ENCODE measurements at regions not wholly inside any gene's neighbourhood (a gene's known extent, or its start where the extent isn't known, plus 50 kb on each side); places are given as distances from the start of the nearest gene placed in this dataset.

DNA sequence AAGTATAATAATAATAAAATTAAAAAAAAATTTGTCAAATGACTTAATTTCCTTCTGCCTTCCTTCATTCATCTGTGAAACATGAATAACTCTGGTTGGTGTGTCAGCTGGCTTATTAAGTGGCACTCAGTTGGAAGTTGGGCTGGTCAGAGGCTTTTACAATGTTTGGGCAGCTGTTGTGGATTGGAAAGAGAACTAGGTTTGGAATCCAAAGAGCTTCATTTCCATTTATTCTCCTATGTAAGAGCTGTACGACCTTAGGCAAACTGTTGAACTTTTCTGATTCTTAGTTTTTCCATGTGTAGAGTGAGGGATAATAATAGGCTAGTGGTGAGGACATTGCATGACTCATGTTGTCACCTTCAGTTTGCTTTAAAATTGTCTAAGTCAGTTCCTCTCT is 606.7 kb downstream of the PDCD6IP start:
- TF ChIP-seq FOXJ3 (CRISPR knock-in tag; IDR thresholded peaks at IDR 0.05; ENCODE audit: borderline replicate concordance) (no peak), TP53 (CRISPR knock-in tag; IDR thresholded peaks at IDR 0.05) (no peak), CBFB (CRISPR knock-in tag; IDR thresholded peaks at IDR 0.05; ENCODE audit: low read depth) (no peak)
- TF ChIP-seq, protein P1, sequence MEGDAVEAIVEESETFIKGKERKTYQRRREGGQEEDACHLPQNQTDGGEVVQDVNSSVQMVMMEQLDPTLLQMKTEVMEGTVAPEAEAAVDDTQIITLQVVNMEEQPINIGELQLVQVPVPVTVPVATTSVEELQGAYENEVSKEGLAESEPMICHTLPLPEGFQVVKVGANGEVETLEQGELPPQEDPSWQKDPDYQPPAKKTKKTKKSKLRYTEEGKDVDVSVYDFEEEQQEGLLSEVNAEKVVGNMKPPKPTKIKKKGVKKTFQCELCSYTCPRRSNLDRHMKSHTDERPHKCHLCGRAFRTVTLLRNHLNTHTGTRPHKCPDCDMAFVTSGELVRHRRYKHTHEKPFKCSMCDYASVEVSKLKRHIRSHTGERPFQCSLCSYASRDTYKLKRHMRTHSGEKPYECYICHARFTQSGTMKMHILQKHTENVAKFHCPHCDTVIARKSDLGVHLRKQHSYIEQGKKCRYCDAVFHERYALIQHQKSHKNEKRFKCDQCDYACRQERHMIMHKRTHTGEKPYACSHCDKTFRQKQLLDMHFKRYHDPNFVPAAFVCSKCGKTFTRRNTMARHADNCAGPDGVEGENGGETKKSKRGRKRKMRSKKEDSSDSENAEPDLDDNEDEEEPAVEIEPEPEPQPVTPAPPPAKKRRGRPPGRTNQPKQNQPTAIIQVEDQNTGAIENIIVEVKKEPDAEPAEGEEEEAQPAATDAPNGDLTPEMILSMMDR (IDR thresholded peaks at IDR 0.05), result no peak
- TF ChIP-seq, protein P2, sequence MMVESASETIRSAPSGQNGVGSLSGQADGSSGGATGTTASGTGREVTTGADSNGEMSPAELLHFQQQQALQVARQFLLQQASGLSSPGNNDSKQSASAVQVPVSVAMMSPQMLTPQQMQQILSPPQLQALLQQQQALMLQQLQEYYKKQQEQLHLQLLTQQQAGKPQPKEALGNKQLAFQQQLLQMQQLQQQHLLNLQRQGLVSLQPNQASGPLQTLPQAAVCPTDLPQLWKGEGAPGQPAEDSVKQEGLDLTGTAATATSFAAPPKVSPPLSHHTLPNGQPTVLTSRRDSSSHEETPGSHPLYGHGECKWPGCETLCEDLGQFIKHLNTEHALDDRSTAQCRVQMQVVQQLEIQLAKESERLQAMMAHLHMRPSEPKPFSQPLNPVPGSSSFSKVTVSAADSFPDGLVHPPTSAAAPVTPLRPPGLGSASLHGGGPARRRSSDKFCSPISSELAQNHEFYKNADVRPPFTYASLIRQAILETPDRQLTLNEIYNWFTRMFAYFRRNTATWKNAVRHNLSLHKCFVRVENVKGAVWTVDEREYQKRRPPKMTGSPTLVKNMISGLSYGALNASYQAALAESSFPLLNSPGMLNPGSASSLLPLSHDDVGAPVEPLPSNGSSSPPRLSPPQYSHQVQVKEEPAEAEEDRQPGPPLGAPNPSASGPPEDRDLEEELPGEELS (CRISPR knock-in tag; IDR thresholded peaks at IDR 0.05), result no peak

All from WTC11 (cell line).